NCI-H748 treated with DMSO at 0.1 percent for 48 hours (cell line): ENCODE measurements at regions not wholly inside any gene's neighbourhood (a gene's known extent, or its start where the extent isn't known, plus 50 kb on each side); places are given as distances from the start of the nearest gene placed in this dataset.

Source experiments
- DNase-seq: peaks from one replicate; lab custom pipeline; 2025; lab: John Stamatoyannopoulos, UW

- peak; percentile 52 for DNase-seq
Observed at GRCh38 chr1:232519186-232519585, 110.7 kb downstream of the SIPA1L2 start.

DNA sequence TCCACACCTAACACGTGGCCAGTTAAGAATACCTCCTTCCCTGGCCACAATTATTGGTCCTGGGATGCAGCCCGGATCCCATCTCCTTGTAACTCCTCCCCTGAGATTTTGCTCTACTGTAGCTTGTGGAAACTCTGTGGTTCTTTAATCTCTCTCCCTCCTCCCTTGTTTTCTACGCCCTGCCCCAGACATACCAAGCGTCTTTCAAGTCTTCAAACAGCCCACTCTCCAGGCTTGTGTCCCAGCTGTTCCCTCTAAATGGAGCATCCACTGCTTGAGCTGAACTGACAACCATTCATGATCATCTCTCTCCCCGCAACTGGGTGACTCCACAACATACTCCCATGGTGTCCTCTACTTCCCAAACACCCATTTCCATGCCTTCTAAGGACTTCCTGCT lies 111.6 kb downstream of the SIPA1L2 start:
- DNase-seq, result no peak

- DNase-seq, result no peak
Observed at GRCh38 chr1:232517204-232517603, 112.7 kb downstream of the SIPA1L2 start.

- DNase-seq, result no peak
Observed at GRCh38 chr1:232515706-232516105, 114.2 kb downstream of the SIPA1L2 start.

DNA sequence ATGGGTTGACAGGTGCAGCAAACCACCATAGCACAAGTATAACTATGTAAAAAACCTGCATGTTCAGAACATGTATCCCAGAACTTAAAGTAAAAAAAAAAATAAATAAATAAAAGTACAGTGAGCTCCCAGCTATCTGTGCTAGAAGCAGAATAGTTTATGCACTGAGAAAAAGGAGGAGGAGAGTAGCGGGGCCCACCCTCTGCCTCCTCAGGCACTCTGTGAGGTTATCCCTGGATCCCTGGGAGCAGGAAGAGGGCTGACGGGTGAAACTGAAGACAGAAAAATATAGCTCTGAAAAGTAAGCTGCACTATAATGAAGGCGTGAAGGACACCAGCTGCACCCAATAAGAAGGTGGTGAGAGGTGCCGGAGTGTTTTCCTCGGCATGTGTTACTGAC lies 117.2 kb downstream of the SIPA1L2 start:
- DNase-seq, result no peak

DNA sequence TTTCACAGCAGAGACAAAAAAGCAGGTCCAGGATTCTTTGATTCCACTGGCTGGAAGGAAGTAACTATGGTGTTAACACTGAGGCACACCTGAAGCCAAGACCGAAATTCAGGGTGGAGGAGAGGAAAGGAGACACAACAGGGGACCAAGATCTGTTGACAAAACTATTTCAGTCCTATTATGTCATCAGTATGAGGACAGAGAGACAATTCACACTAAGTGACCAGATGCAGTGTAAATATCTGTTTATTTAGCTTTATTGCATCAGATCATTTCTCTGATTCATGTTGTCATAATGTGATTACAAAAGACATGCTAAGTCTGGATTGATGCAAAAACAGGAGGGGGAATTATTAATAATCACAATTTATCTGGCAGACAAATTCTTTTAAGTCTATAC lies 118.8 kb downstream of the SIPA1L2 start:
- DNase-seq, result peak; percentile 22

DNA sequence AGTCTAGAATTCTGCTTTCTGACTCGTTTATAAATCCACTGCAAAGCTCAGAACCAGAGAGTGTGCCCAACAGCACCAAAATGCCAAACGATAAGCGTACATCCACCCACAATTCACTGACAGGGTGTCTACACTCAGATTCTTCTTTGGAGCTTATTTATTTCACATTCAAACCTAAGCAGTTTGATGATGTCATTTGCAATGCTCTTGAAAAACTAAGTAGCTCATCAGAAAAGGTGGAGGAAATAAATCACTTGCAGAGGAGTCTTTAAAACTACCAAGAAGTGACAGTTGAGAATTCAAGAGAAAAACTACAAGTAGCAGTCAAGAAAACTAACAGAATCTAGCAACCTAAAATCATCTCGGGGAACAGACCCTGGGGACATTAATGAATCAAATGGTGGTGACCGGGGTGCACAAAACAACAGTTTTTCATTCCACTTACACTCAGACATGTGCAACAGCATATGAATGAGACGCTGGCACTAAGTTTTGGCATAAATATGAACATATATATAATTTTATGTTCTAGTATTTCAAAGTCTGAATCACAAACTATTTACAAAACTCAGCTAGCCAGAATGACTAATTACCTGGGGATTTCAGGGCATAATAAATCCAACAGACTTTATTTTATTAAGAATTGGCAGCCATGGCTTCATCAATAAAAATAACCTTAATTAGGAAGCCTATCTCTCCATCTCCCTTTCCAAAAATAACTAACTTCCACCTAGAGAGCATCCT lies 119.4 kb downstream of the SIPA1L2 start:
- DNase-seq, result no peak

DNA sequence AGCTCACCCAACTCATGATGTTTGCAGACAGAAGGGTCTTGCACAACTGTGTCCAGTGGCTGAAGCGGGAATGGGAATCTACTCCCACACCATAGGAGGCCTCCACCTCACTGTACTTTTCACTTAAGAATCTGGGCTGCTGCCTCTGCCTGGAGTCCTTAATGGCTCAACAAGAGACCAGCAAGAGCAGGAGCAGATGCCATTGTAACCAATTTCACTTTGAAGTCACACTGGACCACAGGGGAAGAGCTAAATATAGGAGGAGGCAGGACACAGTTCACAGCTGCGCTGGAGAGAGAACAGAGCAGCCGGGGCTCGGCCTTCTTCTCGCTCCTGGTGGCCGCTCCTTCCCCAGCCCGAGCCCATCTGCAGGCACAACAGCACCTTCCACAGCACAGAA lies 120.4 kb downstream of the SIPA1L2 start:
- no peak for DNase-seq

DNA sequence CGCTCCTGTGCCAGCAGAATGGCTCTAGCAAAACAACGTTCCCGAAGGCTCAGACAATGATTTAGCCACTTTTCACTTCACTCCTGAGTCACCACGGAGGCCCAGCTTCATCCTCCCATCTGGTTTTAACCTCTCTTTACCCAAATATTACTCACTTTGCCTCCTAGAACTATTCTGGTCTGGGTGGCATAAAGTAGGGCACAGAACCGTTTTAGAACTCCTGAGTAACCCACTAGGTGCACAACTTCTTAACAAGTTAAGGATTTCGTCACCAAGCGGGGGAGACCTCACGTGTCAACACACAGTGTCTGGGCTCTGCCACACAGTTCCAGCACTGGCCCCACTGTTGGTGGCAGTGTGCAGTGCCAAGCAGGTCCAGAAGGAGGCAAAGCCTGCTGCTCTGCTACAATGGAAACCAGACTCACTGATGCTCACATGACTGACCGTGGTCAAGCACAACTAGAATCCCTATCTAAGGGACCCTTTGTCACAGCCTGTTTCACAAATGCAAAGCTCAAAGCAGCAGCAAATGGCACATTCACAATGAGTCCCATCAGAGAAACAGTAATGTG lies 121.7 kb downstream of the SIPA1L2 start:
- no peak for DNase-seq

- DNase-seq, result no peak
Observed at GRCh38 chr1:232507571-232507970, 122.4 kb downstream of the SIPA1L2 start.

DNA sequence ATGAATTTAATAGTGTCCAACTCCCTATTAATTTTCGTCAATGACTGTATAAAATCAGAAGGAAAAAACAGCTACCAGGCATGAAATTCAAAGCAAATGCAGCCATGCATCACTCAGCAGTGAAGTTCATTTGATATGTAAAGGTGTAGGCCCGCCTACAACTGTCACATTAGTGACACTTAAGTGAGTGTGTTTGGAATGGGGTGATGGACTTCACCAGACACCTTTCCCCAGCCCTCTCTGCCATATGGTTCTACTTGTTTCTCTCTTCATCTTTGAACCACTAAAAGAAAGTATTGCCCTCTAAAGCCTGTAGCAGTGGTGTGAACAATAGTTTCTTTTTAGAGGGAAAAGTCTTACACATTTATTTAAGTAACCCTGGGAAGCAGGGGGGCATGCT lies 124.0 kb downstream of the SIPA1L2 start:
- no peak for DNase-seq

GRCh38 chr1:232504651-232505050 lies 125.3 kb downstream of the SIPA1L2 start:
- DNase-seq, result no peak

- no peak for DNase-seq
Observed at GRCh38 chr1:232503497-232503896, 126.4 kb downstream of the SIPA1L2 start.

GRCh38 chr1:232501854-232502253 lies 128.1 kb downstream of the SIPA1L2 start:
- no peak for DNase-seq

- DNase-seq, result no peak
Observed at GRCh38 chr1:232499188-232499587, 130.7 kb downstream of the SIPA1L2 start.

DNA sequence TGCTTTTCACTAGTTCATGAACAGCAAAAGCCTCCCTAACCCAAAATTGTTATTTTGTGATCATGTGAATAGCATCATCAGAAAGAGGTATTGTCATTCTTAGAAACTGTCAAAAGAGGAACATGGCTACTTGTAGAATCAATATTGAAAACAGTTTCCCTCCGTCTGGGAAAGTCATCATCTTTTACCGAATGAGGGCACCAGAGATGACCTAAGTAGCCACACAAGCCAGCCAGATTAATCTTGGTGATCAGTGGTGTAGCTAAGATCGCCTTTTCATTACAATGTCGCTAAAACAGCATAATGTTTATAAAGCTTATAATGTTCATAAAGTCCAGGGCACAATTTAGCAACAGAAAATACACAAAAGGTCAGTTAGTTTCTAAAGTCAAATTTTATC lies 136.1 kb downstream of the SIPA1L2 start:
- DNase-seq, result no peak

DNA sequence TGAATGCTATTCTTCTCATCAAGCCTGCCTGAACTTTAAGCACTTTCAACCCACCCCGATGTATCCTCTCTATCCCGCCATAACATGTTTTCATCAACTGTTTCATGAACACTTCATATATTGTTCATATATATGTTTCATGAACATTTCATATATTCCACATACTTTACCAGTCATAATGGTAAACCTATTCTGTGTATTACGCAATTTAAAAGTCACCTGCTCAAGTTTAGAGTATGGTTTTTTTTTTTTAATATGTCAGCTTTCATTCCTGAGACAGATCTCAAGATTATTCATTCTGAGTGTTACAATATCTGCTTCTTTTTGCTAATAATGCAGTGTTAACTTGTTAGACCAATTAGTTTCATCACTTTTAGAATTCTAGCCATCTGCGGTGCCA lies 140.7 kb downstream of the SIPA1L2 start:
- DNase-seq, result no peak

DNA sequence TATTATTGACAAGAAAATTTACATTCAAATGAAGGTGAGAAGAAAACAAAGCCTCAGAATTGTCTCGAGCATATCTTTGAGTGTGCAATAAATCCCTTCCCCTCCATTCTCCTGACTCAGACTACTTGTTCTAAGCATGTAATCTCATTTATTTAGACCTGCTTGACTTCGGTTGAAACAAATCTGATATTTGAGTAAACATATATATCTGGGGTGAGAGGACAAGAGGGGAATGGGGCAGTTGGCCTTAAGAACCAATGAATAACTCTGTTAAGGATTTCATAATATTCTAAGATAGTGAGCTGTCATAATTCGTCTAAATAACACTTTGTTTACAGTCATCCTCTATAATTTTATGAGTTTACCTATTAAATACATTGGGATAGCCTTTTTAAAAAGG lies 142.7 kb downstream of the SIPA1L2 start:
- no peak for DNase-seq

- DNase-seq, result no peak
Observed at GRCh38 chr1:232486454-232487207, 143.3 kb downstream of the SIPA1L2 start.

DNA sequence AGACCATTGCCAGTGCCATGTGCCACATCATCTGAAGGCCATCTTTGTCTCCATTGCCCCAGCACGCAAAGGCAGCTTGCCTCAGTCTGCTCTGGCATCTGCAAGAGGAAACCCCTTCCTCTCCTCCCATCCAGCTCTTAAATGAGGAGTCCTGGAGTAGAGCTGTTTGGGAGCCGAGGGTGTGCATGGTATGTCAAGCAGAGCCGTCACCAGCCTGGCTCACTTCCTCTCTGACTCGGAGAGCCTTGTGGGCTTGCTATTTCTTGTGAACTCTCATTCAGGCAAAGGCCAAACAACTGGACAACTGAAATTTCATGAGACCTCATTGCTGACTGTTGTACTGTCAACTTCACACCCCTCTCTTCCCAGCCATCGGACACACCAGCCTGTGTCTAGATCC lies 143.9 kb downstream of the SIPA1L2 start:
- DNase-seq, result no peak

- DNase-seq, result no peak
Observed at GRCh38 chr1:232484856-232485255, 145.1 kb downstream of the SIPA1L2 start.

DNA sequence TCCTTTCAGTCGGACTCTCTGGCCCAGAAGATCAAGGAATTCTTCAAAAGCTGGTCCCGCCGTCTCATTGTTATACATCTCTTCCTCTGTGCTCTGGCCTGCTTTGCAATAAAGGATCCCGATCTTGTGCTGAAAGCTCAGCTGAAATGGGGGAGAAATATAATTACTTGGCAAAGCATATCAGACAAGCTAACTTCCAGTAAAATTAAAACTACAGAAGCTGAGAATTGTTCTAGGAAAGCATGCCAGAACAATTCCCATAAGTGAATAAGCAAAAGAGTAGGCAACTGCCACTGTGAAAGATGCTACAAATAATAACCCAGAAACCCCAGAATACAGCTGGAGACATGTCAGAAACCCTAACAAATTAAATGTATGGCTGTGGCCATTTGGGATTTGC lies 146.1 kb downstream of the SIPA1L2 start:
- no peak for DNase-seq

DNA sequence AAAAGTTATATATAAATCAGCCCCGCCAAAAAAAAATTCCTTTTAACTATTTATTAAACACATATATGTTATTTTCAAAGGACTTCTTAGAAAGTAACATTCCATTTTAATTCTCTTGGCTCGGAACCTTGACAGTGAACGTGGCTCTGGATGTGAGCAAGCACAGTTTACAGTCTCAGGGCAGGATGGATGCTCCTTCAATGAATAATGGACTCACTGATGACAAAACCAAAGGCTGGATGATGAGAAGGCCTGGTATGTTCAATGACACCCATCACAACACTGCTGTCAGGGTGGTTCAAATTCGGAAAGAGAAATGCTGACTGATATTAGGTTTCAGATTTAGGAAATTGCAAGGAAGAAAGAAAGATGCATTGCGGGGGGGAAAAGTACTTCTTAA lies 148.8 kb downstream of the SIPA1L2 start:
- DNase-seq, result no peak
